Panc1 (cell line): ENCODE measurements at regions not wholly inside any gene's neighbourhood (a gene's known extent, or its start where the extent isn't known, plus 50 kb on each side); places are given as distances from the start of the nearest gene placed in this dataset.

Experiments used
- ATAC-seq: fragments of 200-7000 bp; cut with Tn5 transposase; 2 replicates; pipeline ENCODE4 v1.9.1; 2020; ENCODE audit warnings: mild to moderate bottlenecking, moderate library complexity
- BruUV-seq: library from RNA; stranded (reverse); fragments of 400-500 nt; replicated peaks from 2 replicates; lab custom pipeline; 2021; lab: Mats Ljungman, UMichigan
- CTCF ChIA-PET: fragments of 300-600 bp; sonication (Branson Sonifier 250); formaldehyde crosslinking; loops from one replicate; lab custom pipeline; 2022; ENCODE audit warnings: antibody characterized with exemption; lab: Charles Lee
- POLR2A ChIA-PET: fragments of 300-600 bp; sonication (Branson Sonifier 250); formaldehyde crosslinking; loops from one replicate; lab custom pipeline; 2022; ENCODE audit warnings: antibody characterized with exemption; lab: Charles Lee
- DNase-seq: peaks from one replicate; pipeline ENCODE4 v3.0.0-alpha.2; 2010; ENCODE audit warnings: low read depth, low spot score
- H3K27ac ChIP-seq: 2 replicates; pipeline ENCODE4 v1.5.1; 2011; ENCODE audit warnings: mild to moderate bottlenecking, low read length, inconsistent platforms
- H3K27me3 ChIP-seq: fragments of 200-500 bp; sonication (Bioruptor generic); 2 replicates; pipeline ENCODE4 v1.6.0; 2014; ENCODE audit warnings: low read length, inconsistent platforms; ENCODE audit not compliant: control insufficient read depth, insufficient read depth
- H3K36me3 ChIP-seq: fragments of 200-500 bp; sonication (Bioruptor generic); 2 replicates; pipeline ENCODE4 v1.5.1; 2014; ENCODE audit warnings: inconsistent platforms, mild to moderate bottlenecking, low read length, moderate library complexity; ENCODE audit not compliant: control insufficient read depth, insufficient read depth
- H3K4me1 ChIP-seq: 2 replicates; pipeline ENCODE4 v1.5.1; 2011; ENCODE audit warnings: inconsistent platforms, mild to moderate bottlenecking, low read length, moderate library complexity; ENCODE audit not compliant: control insufficient read depth, insufficient read depth
- H3K4me3 ChIP-seq, 2 experiments: 2 replicates each; pipeline ENCODE4 v1.5.1; 2011 to 2012; ENCODE audit warnings: low read depth in 2 of 2, low read length in 2 of 2, mild to moderate bottlenecking in 2 of 2, inconsistent platforms in 1 of 2, moderate library complexity in 1 of 2
- H3K9me3 ChIP-seq: fragments of 200-500 bp; sonication (Bioruptor generic); 2 replicates; pipeline ENCODE4 v1.5.1; 2014; ENCODE audit warnings: low read depth, mild to moderate bottlenecking, inconsistent platforms, low read length, moderate library complexity; ENCODE audit not compliant: control insufficient read depth, insufficient read depth
- CTCF ChIP-seq: fragments of 450-650 bp; IDR thresholded peaks from 2 replicates; pipeline ENCODE4 v1.5.1; 2017; ENCODE audit warnings: mild to moderate bottlenecking
- POLR2AphosphoS5 ChIP-seq: IDR thresholded peaks from 2 replicates; pipeline ENCODE4 v1.6.1; 2012; ENCODE audit warnings: mild to moderate bottlenecking, low read depth, low read length, moderate library complexity
- REST ChIP-seq, 2 experiments: IDR thresholded peaks; 2 replicates each; pipeline ENCODE4 v1.6.1; 2011 to 2012; ENCODE audit warnings: low read depth in 2 of 2, control low read depth in 1 of 2, low read length in 1 of 2, mild to moderate bottlenecking in 1 of 2, moderate library complexity in 1 of 2; ENCODE audit not compliant: insufficient read depth in 1 of 2
- SIN3A ChIP-seq: IDR thresholded peaks from 2 replicates; pipeline ENCODE4 v1.6.1; 2012; ENCODE audit warnings: low read depth, mild to moderate bottlenecking, low read length, moderate library complexity, borderline replicate concordance; ENCODE audit not compliant: insufficient read depth
- TCF7L2 ChIP-seq: IDR thresholded peaks from 2 replicates; pipeline ENCODE4 v1.6.1; 2011; ENCODE audit warnings: mild to moderate bottlenecking, low read depth, low read length, inconsistent platforms
- in situ Hi-C: cut with HindIII; loops from 2 replicates; pipeline ENCODE4 v1.10.0; 2016; ENCODE audit warnings: low sequenced_read_pairs, low pct_unique_long_range_greater_than_20kb
- intact Hi-C: fragments of 100-400 bp; cut with micrococcal nuclease; formaldehyde crosslinking; loops from one replicate; pipeline ENCODE4 v1.10.0; 2022; ENCODE audit not compliant: unreplicated experiment

- TF ChIP-seq REST (IDR thresholded peaks at IDR 0.05; ENCODE audit: insufficient read depth in 1 of 2, low read depth in 2 of 2, low read length in 1 of 2) = no peak
- peak; percentile 47 for TF ChIP-seq CTCF
- no peak for TF ChIP-seq TCF7L2
- no peak for TF ChIP-seq POLR2AphosphoS5
- TF ChIP-seq SIN3A = no peak
- POLR2A ChIA-PET = no interaction called here
- Histone ChIP-seq H3K36me3 (no peaks in the 10 kb centered on the region), H3K4me3 (no peak overlapping the region), H3K27ac (no peak overlapping the region), H3K9me3 (no peaks in the 10 kb centered on the region), H3K4me1 (no peaks in the 10 kb centered on the region), H3K27me3 (no peaks in the 10 kb centered on the region)
- no TSS peak for BruUV-seq
- CTCF ChIA-PET = no interaction called here
- intact Hi-C loops (no loop called here), in situ Hi-C loops (no loop called here)
- no peak for ATAC-seq
- DNase-seq = no peak
Measured at GRCh38 chr5:147098233-147098790, 136.5 kb upstream of the STK32A start.

DNA sequence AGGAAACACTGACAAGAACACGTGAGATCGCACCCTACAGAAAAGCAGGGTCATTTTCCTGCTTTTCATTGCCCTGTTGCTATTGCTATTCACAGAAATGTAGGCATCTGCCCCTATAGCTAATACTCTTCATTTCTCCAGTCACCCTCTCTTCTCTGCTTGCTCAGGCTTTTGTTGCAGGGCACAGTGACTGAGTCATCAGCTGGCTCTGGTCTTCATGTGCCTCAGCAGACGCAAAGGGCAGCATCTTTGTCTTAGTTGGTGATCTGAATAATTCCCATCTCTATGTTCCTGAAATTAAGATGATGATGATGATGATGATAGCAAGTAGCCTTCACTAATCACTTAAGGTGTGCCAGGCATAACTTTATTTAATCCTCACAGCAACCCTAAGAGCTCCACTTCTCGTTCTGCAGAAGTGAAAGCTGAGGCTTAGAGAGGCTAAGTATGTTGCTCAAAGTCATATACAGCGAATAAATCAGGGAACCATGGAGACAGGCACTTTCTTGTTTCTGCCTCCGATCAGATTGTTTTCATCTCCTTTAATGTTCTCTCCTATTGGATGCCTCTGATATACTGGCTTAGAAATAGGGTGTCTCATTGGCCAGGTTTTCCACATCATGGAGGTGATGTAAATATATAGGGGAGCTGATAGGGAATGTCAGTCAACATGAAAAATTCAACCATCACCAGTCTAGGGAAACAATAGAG lies 133.0 kb upstream of the STK32A start:
- DNase-seq (no peak), ATAC-seq (no peak)
- Histone ChIP-seq H3K36me3 (no peaks in the 10 kb centered on the region), H3K4me3 (no peak overlapping the region), H3K4me1 (no peaks in the 10 kb centered on the region), H3K27ac (no peak overlapping the region), H3K9me3 (no peaks in the 10 kb centered on the region), H3K27me3 (no peaks in the 10 kb centered on the region)
- ChIA-PET POLR2A (no interaction called here), CTCF (no interaction called here)
- BruUV-seq = no TSS peak
- in situ Hi-C loops (no loop called here), intact Hi-C loops (no loop called here)
- TF ChIP-seq CTCF (no peak), POLR2AphosphoS5 (no peak), SIN3A (no peak), REST (IDR thresholded peaks at IDR 0.05; ENCODE audit: insufficient read depth in 1 of 2, low read depth in 2 of 2, low read length in 1 of 2) (no peak), TCF7L2 (no peak)
